GM21528 (cell line): ENCODE measurements at regions not wholly inside any gene's neighbourhood (a gene's known extent, or its start where the extent isn't known, plus 50 kb on each side); places are given as distances from the start of the nearest gene placed in this dataset.

Experiments used
- ATAC-seq: cut with Tn5 transposase; IDR thresholded peaks from one replicate; pipeline ENCODE4 v1.9.1; 2021; ENCODE audit warnings: mild to moderate bottlenecking, moderate library complexity; ENCODE audit not compliant: unreplicated experiment, low FRiP score

DNA sequence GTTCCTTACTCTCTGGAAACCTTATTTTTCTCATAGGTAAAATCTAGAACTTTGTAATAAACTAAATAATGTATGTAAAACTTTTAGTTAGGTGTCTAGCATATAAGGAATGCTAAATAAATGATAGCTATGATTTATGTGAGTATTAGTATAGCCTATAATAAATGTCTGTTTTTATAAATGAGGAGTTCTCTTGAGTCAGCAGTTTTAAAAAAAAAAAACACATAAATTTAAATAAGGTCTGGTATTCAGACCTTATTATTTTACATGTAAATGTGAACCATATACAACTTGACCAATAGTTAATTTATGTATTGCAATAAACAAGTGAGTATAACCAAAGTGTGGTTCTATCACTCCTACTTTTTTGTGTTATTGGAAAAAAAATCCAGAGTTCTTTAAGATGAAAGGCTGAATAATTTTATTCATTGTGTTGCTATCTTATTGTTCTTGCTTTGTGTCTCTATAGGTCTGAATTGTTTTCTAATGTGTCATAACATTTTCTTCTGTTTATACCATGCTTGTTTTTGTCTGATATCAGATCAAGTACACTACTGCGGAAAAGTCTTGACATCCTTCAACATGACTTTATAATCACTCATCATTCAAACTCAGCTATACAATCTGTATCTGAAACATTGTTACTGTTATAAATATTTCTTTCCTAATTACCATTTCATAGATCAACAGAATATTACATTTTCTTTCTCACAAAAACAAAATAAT is 115.7 kb downstream of the RASSF9 start:
- ATAC-seq: no peak

DNA sequence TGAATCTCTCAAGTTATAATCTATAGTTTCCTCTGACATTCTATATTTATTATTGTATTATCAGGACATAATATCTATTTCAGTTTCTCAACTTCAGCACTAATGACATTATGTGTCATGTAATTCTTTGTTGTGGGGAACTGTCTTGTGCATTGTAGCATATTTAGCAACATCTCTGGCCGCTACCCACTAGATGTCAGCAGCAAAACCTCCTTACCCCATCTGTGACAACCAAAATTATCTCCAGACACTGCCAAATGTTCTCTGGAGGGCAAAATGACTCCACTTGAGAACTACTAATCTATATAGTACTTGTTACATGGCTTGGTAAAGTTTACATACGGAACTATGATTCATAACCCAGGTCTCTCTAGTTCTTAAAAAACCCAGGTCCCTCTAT is 110.2 kb downstream of the RASSF9 start:
- ATAC-seq: no peak

GRCh38 chr12:85733221-85733840 is 102.9 kb downstream of the RASSF9 start:
- no peak for ATAC-seq

DNA sequence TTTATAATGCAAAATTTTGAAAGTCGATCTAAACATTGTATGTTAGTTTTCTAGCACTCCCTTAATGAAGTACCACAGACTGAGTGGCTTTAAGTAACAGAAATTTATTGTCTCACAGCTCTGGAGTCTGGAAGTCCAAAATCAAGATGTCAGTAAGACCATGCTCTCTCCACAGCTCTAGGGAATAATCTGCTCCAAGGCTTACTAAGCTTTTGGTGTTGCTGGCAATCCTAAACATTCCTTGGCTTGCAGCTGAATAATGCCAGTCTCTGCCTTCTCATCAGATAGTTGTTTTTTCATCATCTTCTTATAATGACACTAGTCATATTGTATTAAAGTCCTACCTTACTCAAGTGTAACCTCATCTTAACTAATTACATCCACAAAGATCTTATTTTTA is 102.2 kb downstream of the RASSF9 start:
- no peak for ATAC-seq

DNA sequence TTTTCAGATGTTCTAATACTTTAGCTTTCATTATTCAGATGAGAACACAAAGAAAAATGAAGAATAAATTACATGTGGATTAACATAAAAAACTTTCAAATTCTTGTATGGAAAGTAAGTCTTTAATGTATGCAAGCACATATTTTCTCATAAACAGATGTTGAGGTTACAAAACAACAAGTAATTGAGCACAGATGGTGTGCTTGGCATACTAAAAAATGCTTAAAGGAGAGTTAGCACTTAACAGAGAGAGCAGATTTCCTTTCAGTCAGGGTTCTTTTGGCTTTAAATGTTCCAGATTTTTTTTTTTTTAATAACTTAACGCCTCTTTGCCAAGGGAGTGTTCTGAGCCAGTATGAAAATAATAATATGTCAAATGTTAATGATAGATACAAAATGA is 96.0 kb downstream of the RASSF9 start:
- ATAC-seq: no peak

DNA sequence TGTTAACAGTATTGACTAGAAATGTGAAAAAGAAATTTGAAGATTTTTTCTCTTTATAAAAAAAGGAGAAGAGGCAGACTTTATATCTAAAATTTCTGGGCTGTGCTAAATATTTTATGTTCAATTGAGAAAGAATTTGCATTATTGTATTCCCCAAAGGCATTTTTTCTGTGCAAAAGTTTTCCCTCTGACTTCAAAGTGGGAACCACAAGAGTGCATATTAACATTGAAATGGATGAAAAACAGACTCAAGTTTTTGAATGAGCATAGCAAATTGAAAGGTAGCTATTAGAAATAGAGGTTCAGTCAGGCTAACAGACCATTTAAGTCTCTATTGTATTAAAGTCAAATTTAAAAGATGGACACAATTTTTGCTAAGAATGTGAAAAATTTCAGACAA is 95.2 kb downstream of the RASSF9 start:
- ATAC-seq: no peak

DNA sequence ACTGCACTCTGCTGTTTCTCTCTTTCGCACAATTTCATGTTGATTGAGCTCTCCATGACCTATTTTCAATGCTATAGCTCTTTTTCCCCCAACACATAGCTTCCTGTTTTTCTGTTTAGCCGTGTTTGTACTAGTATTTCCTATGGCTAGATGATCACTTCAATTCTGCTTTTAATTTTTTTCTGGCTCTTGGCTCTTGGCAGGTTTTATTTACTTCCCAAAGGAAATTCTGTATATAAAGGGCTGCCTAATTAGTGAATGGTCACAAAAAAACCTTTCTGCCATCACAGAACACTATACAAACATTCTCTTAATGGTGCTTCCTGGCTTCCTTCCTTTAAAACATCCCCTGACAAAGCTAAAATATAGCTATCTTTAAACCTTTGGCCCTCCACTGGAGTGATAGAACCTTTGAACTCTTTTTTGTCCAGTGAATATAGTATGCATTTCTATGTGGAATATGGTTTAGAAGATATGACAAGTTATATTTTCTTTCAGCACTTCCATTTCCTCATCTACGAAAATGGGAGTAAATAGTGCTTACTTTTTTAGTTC is 88.2 kb downstream of the RASSF9 start:
- no peak for ATAC-seq
